Stimulated activated naive B cell treated with anti-CD40 and anti-IgM and Interleukin-4, amounts not matched to agents 10 μg/mL and 1 μg/mL and 100 μg/mL, for 72 hours (primary cell): ENCODE measurements at regions not wholly inside any gene's neighbourhood (a gene's known extent, or its start where the extent isn't known, plus 50 kb on each side); places are given as distances from the start of the nearest gene placed in this dataset.

Experiments
- ATAC-seq, 2 donors: fragments of 150-1000 bp; cut with Tn5 transposase; replicated peaks; 2 replicates each; pipeline ENCODE4 v1.10.0; 2021; ENCODE audit warnings: moderate library complexity in 1 of 2
- DNase-seq: peaks from one replicate; pipeline ENCODE4 v3.0.0; 2021
- H3K27ac Mint-ChIP-seq: one replicate; pipeline ENCODE4 v1.8.0; 2022; ENCODE audit warnings: mild to moderate bottlenecking, mixed read lengths
- H3K27me3 Mint-ChIP-seq, 2 donors: one replicate each; pipeline ENCODE4 v1.8.0; 2022; ENCODE audit warnings: mixed read lengths in 2 of 2
- H3K36me3 Mint-ChIP-seq, 2 donors: one replicate each; pipeline ENCODE4 v1.8.0; 2022; ENCODE audit warnings: mixed read lengths in 2 of 2, mild to moderate bottlenecking in 1 of 2
- H3K4me1 Mint-ChIP-seq, 2 donors: one replicate each; pipeline ENCODE4 v1.8.0; 2022; ENCODE audit warnings: mixed read lengths in 2 of 2, mild to moderate bottlenecking in 1 of 2
- H3K4me3 Mint-ChIP-seq, 2 donors: one replicate each; pipeline ENCODE4 v1.8.0; 2022; ENCODE audit warnings: mild to moderate bottlenecking in 2 of 2, mixed read lengths in 2 of 2, moderate library complexity in 1 of 2
- H3K9me3 Mint-ChIP-seq, 2 donors: one replicate each; pipeline ENCODE4 v1.8.0; 2022; ENCODE audit warnings: mixed read lengths in 2 of 2, mild to moderate bottlenecking in 1 of 2

GRCh38 chr5:104998169-104998568, 1435.6 kb upstream of the NUDT12 start:
- no peak for DNase-seq
- no peaks in the 10 kb centered on the region for H3K4me1 Mint-ChIP-seq
- H3K27ac Mint-ChIP-seq: no peak overlapping the region
- H3K4me3 Mint-ChIP-seq: no peak overlapping the region
- peaks cover 0 to 6% of the 10 kb centered on the region in 2 donors for H3K9me3 Mint-ChIP-seq
- no peaks in the 10 kb centered on the region for H3K27me3 Mint-ChIP-seq
- ATAC-seq: no peak
- no peaks in the 10 kb centered on the region for H3K36me3 Mint-ChIP-seq

- Mint-ChIP-seq H3K4me1 (no peaks in the 10 kb centered on the region), H3K4me3 (no peak overlapping the region), H3K36me3 (no peaks in the 10 kb centered on the region), H3K27me3 (no peaks in the 10 kb centered on the region), H3K27ac (no peak overlapping the region), H3K9me3 (peaks cover 10 to 16% of the 10 kb centered on the region in 2 donors)
- ATAC-seq: no peak
- DNase-seq: no peak
Measured at GRCh38 chr5:104987074-104987473, 1424.5 kb upstream of the NUDT12 start.

GRCh38 chr5:104977529-104977928, 1414.9 kb upstream of the NUDT12 start:
- Mint-ChIP-seq H3K4me3 (no peak overlapping the region), H3K36me3 (no peaks in the 10 kb centered on the region), H3K9me3 (peaks cover 0 to 8% of the 10 kb centered on the region in 2 donors), H3K27me3 (no peaks in the 10 kb centered on the region), H3K4me1 (no peaks in the 10 kb centered on the region), H3K27ac (no peak overlapping the region)
- no peak for ATAC-seq
- no peak for DNase-seq

GRCh38 chr5:104967806-104968410, 1405.3 kb upstream of the NUDT12 start:
- Mint-ChIP-seq H3K27me3 (no peaks in the 10 kb centered on the region), H3K4me3 (no peak overlapping the region), H3K27ac (no peak overlapping the region), H3K9me3 (no peaks in the 10 kb centered on the region), H3K4me1 (no peaks in the 10 kb centered on the region), H3K36me3 (no peaks in the 10 kb centered on the region)
- ATAC-seq (no peak), DNase-seq (no peak)

GRCh38 chr5:104965006-104965405, 1402.4 kb upstream of the NUDT12 start:
- no peaks in the 10 kb centered on the region for H3K36me3 Mint-ChIP-seq
- no peak overlapping the region for H3K27ac Mint-ChIP-seq
- no peak for ATAC-seq
- H3K9me3 Mint-ChIP-seq: no peaks in the 10 kb centered on the region
- no peaks in the 10 kb centered on the region for H3K4me1 Mint-ChIP-seq
- no peak for DNase-seq
- no peak overlapping the region for H3K4me3 Mint-ChIP-seq
- H3K27me3 Mint-ChIP-seq: no peaks in the 10 kb centered on the region

GRCh38 chr5:104955479-104955878, 1392.9 kb upstream of the NUDT12 start:
- DNase-seq (no peak), ATAC-seq (no peak)
- no peaks in the 10 kb centered on the region for H3K4me1 Mint-ChIP-seq
- peaks cover 5 to 11% of the 10 kb centered on the region in 2 donors for H3K9me3 Mint-ChIP-seq
- H3K36me3 Mint-ChIP-seq: no peaks in the 10 kb centered on the region
- no peak overlapping the region for H3K4me3 Mint-ChIP-seq
- H3K27ac Mint-ChIP-seq: no peak overlapping the region
- H3K27me3 Mint-ChIP-seq: no peaks in the 10 kb centered on the region

GRCh38 chr5:104952876-104953275, 1390.3 kb upstream of the NUDT12 start:
- Mint-ChIP-seq H3K36me3 (no peaks in the 10 kb centered on the region), H3K4me1 (no peaks in the 10 kb centered on the region), H3K27me3 (no peaks in the 10 kb centered on the region), H3K4me3 (no peak overlapping the region), H3K27ac (no peak overlapping the region), H3K9me3 (peaks cover 7 to 11% of the 10 kb centered on the region in 2 donors)
- ATAC-seq: no peak
- no peak for DNase-seq

GRCh38 chr5:104951829-104952228, 1389.2 kb upstream of the NUDT12 start:
- ATAC-seq (no peak), DNase-seq (no peak)
- Mint-ChIP-seq H3K4me1 (no peaks in the 10 kb centered on the region), H3K27me3 (no peaks in the 10 kb centered on the region), H3K4me3 (no peak overlapping the region), H3K36me3 (no peaks in the 10 kb centered on the region), H3K9me3 (peaks cover 7 to 10% of the 10 kb centered on the region in 2 donors), H3K27ac (no peak overlapping the region)

- peaks cover 9 to 10% of the 10 kb centered on the region in 2 donors for H3K9me3 Mint-ChIP-seq
- no peaks in the 10 kb centered on the region for H3K27me3 Mint-ChIP-seq
- H3K4me3 Mint-ChIP-seq: no peak overlapping the region
- H3K4me1 Mint-ChIP-seq: no peaks in the 10 kb centered on the region
- no peak overlapping the region for H3K27ac Mint-ChIP-seq
- no peaks in the 10 kb centered on the region for H3K36me3 Mint-ChIP-seq
- DNase-seq (no peak), ATAC-seq (no peak)
Measured at GRCh38 chr5:104947076-104947475, 1384.5 kb upstream of the NUDT12 start.

GRCh38 chr5:104942735-104943134, 1380.1 kb upstream of the NUDT12 start:
- no peak for ATAC-seq
- no peaks in the 10 kb centered on the region for H3K4me1 Mint-ChIP-seq
- no peak overlapping the region for H3K4me3 Mint-ChIP-seq
- H3K27ac Mint-ChIP-seq: no peak overlapping the region
- no peaks in the 10 kb centered on the region for H3K27me3 Mint-ChIP-seq
- no peaks in the 10 kb centered on the region for H3K36me3 Mint-ChIP-seq
- DNase-seq: no peak
- H3K9me3 Mint-ChIP-seq: peaks cover 0 to 3% of the 10 kb centered on the region in 2 donors

GRCh38 chr5:104941030-104941645, 1378.5 kb upstream of the NUDT12 start:
- no peak for ATAC-seq
- no peak for DNase-seq
- peaks cover 0 to 3% of the 10 kb centered on the region in 2 donors for H3K9me3 Mint-ChIP-seq
- H3K27me3 Mint-ChIP-seq: no peaks in the 10 kb centered on the region
- no peaks in the 10 kb centered on the region for H3K36me3 Mint-ChIP-seq
- H3K4me3 Mint-ChIP-seq: no peak overlapping the region
- no peaks in the 10 kb centered on the region for H3K4me1 Mint-ChIP-seq
- H3K27ac Mint-ChIP-seq: no peak overlapping the region

- Mint-ChIP-seq H3K27ac (no peak overlapping the region), H3K36me3 (no peaks in the 10 kb centered on the region), H3K4me1 (no peaks in the 10 kb centered on the region), H3K9me3 (peaks cover 0 to 3% of the 10 kb centered on the region in 2 donors), H3K27me3 (no peaks in the 10 kb centered on the region), H3K4me3 (no peak overlapping the region)
- DNase-seq: no peak
- ATAC-seq: no peak
Measured at GRCh38 chr5:104937598-104937997, 1375.0 kb upstream of the NUDT12 start.

- Mint-ChIP-seq H3K27me3 (no peaks in the 10 kb centered on the region), H3K9me3 (peaks cover 3 to 8% of the 10 kb centered on the region in 2 donors), H3K36me3 (no peaks in the 10 kb centered on the region), H3K4me3 (no peak overlapping the region), H3K27ac (no peak overlapping the region), H3K4me1 (no peaks in the 10 kb centered on the region)
- DNase-seq (no peak), ATAC-seq (no peak)
Measured at GRCh38 chr5:104932431-104932830, 1369.8 kb upstream of the NUDT12 start.

- Mint-ChIP-seq H3K9me3 (peaks cover 6 to 8% of the 10 kb centered on the region in 2 donors), H3K4me1 (no peaks in the 10 kb centered on the region), H3K27me3 (no peaks in the 10 kb centered on the region), H3K4me3 (no peak overlapping the region), H3K27ac (no peak overlapping the region), H3K36me3 (no peaks in the 10 kb centered on the region)
- DNase-seq: no peak
- ATAC-seq: no peak
Measured at GRCh38 chr5:104928906-104929520, 1366.4 kb upstream of the NUDT12 start.

GRCh38 chr5:104915226-104915625, 1352.6 kb upstream of the NUDT12 start:
- Mint-ChIP-seq H3K36me3 (no peaks in the 10 kb centered on the region), H3K4me3 (no peak overlapping the region), H3K9me3 (peaks cover 1 to 4% of the 10 kb centered on the region in 2 donors), H3K27ac (no peak overlapping the region), H3K27me3 (no peaks in the 10 kb centered on the region), H3K4me1 (no peaks in the 10 kb centered on the region)
- no peak for ATAC-seq
- no peak for DNase-seq
